GM20000 (cell line): ENCODE measurements at regions not wholly inside any gene's neighbourhood (a gene's known extent, or its start where the extent isn't known, plus 50 kb on each side); places are given as distances from the start of the nearest gene placed in this dataset.

Source experiments
- DNase-seq: peaks from one replicate; pipeline ENCODE4 v3.0.0; 2012; ENCODE audit warnings: low spot score
- TF ChIP-seq, protein P1 (sequence below): IDR thresholded peaks from 2 replicates; pipeline ENCODE4 v1.5.1; 2012; ENCODE audit warnings: mild to moderate bottlenecking, control low read depth; ENCODE audit errors: extremely low read depth, missing control alignments

DNA sequence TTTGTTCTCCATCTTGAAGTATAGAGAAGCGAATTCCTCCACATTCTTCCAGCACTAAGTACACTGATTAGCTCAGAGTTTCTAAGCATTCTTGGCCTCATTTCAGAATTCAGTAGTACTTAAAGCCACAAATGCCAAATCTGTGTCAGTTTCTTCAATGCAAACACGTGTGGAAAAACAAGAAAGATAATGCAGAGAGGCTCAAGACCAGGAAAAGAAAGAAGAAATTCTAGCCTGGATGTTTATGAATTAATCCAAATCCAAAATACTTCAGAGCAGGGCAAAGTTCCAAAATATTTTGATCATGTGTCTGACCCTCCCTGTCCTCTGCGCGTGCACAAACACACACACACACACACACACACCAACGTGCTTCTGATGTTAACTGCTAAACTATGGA lies 457.6 kb downstream of the SLCO4C1 start:
- no peak for DNase-seq
- TF ChIP-seq, protein P1, sequence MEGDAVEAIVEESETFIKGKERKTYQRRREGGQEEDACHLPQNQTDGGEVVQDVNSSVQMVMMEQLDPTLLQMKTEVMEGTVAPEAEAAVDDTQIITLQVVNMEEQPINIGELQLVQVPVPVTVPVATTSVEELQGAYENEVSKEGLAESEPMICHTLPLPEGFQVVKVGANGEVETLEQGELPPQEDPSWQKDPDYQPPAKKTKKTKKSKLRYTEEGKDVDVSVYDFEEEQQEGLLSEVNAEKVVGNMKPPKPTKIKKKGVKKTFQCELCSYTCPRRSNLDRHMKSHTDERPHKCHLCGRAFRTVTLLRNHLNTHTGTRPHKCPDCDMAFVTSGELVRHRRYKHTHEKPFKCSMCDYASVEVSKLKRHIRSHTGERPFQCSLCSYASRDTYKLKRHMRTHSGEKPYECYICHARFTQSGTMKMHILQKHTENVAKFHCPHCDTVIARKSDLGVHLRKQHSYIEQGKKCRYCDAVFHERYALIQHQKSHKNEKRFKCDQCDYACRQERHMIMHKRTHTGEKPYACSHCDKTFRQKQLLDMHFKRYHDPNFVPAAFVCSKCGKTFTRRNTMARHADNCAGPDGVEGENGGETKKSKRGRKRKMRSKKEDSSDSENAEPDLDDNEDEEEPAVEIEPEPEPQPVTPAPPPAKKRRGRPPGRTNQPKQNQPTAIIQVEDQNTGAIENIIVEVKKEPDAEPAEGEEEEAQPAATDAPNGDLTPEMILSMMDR: no peak

DNA sequence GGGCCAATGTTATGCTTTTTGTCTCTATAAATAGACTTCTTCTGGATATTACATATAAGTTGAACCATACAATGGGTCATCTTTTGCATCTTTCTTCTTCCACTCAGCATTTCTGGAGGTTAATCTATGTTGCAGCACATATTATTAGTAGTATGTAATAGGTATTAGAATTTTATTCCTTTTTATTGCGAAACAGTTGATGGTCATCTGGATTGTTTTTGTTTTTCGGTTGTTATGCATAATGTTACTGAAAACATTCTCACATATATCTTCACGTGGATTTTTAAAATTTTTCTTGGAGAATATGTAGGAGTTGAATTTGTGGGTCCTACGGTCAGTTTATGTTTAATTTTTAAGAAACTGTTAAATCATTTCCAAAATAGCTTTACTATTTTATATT lies 466.8 kb downstream of the SLCO4C1 start:
- TF ChIP-seq, protein P1: no peak
- DNase-seq: no peak

DNA sequence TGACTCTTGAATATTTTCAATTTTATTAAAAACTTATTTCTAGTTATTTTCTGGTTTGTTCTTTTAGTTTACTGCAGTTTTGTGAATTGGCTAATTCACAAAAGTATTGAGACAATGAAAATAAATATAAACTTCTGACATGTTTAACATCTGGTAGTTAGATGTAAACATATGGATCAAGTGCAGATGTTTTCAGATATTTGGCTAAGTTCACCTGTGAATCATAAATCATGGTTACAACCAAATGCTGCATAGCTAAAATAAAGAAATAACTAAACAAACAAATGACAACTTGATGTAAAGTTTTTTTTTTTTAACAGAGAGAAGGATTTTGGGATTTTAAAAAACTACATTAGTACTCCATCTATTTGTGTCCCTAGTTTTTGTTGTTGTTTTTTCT lies 484.6 kb downstream of the SLCO4C1 start:
- TF ChIP-seq, protein P1: no peak

DNA sequence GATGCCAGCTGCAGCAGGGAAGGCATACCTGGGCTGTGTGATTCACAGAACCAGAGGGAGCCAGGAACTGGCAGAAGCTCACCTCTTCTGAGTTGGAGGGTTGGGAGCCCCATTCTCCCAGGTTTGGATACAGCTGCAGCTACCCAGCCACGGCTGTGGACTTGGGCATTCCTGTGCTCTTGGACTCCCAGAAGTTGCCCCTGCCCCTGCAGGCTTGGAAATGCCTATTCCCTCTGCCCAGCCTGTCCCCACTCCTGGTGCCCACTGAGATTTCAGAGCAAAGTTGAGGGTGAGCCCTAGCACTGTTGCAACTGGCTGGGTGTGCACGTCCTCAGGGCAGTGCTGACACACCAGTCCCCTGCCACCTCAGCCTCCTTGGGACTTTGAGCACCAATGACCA lies 489.7 kb downstream of the SLCO4C1 start:
- TF ChIP-seq, protein P1: no peak
- DNase-seq: no peak

More for the DNA sequence above, 484.6 kb downstream of the SLCO4C1 start:
- no peak for DNase-seq

DNA sequence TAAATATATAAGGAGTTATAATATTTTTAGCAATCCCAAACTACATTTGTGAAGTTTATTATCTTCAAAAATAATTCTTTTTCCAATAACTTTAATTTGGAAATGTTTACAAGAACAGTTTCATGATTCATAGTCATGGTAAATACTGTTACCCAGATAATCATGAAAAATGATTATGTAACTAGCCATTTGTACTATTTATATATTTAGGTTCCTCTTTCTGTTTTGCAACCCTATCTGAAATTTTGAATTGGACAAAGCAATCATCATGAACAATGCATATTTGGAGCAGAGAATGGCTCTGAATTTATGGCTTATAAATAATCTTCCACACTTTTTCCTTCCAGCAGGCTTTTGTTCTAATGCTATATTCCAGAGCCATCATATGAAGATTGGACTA lies 499.7 kb downstream of the SLCO4C1 start:
- no peak for DNase-seq
- TF ChIP-seq, protein P1: no peak

DNA sequence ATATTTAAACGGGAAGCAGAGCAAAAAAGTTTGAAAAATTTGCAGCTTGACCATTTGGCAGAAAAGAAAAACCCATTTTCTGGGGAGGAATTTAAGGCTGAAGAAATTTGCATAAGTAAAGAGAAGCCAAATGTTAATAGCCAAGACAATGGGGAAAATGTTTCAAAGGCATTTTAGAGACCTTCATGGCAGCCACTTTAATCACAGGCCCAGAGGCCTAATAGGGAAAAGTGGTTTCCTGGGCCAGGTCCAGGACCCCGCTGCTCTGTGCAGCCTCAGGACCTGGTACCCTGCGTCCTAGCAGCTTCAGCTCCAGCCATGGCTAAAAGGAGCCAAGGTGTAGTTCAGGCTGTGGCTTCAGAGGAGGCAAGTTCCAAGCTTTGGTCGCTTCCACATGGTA lies 507.3 kb downstream of the SLCO4C1 start:
- TF ChIP-seq, protein P1: no peak
- DNase-seq: no peak

DNA sequence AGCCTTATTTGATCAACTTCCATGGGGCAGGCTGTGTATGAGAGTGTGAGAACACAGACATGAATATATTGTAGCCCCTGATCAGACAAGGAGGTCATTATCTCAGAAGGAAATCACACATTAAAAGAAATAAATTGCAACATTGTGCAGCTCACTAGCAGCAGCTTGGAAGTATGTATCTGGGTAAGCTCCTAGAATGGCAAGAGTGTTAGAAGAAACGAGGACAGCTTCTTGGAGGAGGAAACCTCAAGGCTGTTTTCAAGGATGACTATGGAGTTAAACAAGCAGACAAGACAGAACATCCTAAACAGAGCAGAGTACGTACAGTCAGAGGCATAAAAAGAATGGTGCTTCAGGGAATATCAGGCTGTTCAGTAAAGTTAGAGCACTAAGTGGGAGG lies 511.0 kb downstream of the SLCO4C1 start:
- TF ChIP-seq, protein P1: no peak
- DNase-seq: no peak
